Neural progenitor cell (in vitro differentiated cells): ENCODE measurements at regions not wholly inside any gene's neighbourhood (a gene's known extent, or its start where the extent isn't known, plus 50 kb on each side); places are given as distances from the start of the nearest gene placed in this dataset.
"Not testable (repeated sequence)": the region's sequence is repeated elsewhere in the genome, so short reads cannot be mapped to it uniquely, and the experiment has no call there.

Source experiments
- EZH2phosphoT487 ChIP-seq: fragments of 200-600 bp; sonication (generic); IDR thresholded peaks from 2 replicates; pipeline ENCODE4 v1.6.1; 2017; ENCODE audit warnings: antibody characterized with exemption
- TF ChIP-seq, protein P1 (sequence below): fragments of 200-600 bp; sonication (generic); IDR thresholded peaks from 2 replicates; pipeline ENCODE4 v1.5.1; 2017; ENCODE audit warnings: antibody characterized with exemption, mild to moderate bottlenecking

GRCh38 chr6:47425724-47426123 is 51.9 kb upstream of the CD2AP start:
- TF ChIP-seq, protein P1, sequence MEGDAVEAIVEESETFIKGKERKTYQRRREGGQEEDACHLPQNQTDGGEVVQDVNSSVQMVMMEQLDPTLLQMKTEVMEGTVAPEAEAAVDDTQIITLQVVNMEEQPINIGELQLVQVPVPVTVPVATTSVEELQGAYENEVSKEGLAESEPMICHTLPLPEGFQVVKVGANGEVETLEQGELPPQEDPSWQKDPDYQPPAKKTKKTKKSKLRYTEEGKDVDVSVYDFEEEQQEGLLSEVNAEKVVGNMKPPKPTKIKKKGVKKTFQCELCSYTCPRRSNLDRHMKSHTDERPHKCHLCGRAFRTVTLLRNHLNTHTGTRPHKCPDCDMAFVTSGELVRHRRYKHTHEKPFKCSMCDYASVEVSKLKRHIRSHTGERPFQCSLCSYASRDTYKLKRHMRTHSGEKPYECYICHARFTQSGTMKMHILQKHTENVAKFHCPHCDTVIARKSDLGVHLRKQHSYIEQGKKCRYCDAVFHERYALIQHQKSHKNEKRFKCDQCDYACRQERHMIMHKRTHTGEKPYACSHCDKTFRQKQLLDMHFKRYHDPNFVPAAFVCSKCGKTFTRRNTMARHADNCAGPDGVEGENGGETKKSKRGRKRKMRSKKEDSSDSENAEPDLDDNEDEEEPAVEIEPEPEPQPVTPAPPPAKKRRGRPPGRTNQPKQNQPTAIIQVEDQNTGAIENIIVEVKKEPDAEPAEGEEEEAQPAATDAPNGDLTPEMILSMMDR: not testable (repeated sequence)
- TF ChIP-seq EZH2phosphoT487: not testable (repeated sequence)
